Skin epidermis (tissue), 12 donors: ENCODE measurements at regions not wholly inside any gene's neighbourhood (a gene's known extent, or its start where the extent isn't known, plus 50 kb on each side); places are given as distances from the start of the nearest gene placed in this dataset.
"Not testable (repeated sequence)": the region's sequence is repeated elsewhere in the genome, so short reads cannot be mapped to it uniquely, and the experiment has no call there.

Experiments
- H3K27ac ChIP-seq, 21 experiments: fragments of 200-600 bp; sonication (generic) in 11 of 21; one replicate each; pipeline ENCODE4 v1.5.0; 2020; ENCODE audit warnings: mild to moderate bottlenecking in 3 of 21, inconsistent platforms in 2 of 21, moderate library complexity in 2 of 21
- H3K4me3 ChIP-seq, 7 experiments: fragments of 200-600 bp; sonication (generic) in 2 of 7; one replicate each; pipeline ENCODE4 v1.5.0; 2020; ENCODE audit warnings: inconsistent platforms in 2 of 7, mild to moderate bottlenecking in 2 of 7, moderate library complexity in 1 of 7

DNA sequence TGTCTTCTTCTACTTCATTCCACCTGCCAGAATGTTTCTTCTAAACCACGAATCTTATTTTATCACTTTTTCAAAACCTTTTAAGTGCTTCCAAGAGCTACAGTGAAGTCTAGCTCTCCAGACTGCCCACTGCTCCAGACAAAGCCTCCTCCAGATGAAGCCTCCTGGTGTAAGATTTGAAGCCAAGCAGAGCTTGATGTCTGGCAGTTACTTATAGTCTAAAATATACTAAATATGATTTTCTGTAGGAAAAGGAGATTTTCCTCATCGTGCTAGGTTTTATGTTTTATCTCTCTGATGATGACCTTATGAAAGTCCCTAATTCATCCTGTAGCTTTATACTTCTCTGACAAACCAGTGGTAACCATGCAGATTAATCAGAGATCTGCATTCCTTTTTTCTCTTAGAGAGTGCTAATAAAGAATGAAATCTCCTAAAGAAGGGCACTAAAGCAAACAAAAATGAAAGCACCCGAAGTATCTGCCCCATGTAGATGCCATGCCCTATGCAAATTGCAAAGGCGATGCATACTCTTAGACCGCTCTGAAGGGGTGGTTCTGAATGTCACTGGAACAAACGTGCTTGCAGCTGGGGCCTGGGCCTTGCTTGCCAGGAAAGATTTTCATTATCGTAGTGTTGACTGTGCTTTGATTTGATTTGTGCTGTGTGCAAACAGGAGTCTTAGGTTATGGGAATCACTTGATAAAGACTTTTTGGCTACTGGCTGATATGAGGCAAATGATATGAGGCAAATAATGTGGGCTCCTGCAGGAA, 314.2 kb downstream of the PID1 start:
- Histone ChIP-seq H3K4me3 (no peak overlapping the region), H3K27ac (no peak overlapping the region)

DNA sequence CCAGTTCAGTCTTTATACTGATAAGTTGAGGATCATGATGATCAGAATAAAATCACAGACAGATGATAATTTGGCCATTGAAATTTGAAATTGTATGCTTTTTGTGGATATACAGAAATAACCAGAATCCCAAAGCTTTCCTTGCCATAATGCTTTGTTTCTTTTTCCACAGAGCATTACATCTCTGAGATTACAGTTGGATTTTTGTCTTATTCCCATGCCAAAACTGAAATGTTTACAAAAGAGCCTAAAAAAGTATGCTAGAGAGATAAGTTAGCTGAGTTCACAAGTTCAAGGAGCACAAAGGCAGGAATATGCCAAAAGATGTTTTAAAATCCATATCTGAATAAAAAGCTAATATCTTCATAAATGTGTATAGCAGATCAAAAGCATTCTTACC, 321.3 kb downstream of the PID1 start:
- H3K27ac ChIP-seq = no peak overlapping the region
- no peak overlapping the region for H3K4me3 ChIP-seq

DNA sequence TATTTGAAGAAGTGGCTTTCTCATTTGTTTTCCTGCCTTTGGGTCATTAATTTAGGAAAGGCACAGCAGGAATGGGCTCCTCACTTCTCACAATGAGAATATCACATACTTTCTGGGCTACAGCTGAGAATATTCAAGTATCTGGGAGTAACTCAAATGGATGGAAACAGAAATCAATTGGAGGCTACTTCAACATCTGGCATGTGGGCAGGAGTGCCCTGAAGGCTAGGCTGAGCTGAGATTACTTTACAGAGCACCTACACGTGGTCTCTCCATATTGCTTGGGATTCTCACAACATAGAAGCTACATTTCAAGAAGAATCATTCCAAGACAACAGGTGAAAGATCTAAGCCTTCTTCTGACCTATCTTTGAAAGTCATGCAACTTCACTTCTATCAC, 325.4 kb downstream of the PID1 start:
- Histone ChIP-seq H3K27ac (no peak overlapping the region), H3K4me3 (no peak overlapping the region)

DNA sequence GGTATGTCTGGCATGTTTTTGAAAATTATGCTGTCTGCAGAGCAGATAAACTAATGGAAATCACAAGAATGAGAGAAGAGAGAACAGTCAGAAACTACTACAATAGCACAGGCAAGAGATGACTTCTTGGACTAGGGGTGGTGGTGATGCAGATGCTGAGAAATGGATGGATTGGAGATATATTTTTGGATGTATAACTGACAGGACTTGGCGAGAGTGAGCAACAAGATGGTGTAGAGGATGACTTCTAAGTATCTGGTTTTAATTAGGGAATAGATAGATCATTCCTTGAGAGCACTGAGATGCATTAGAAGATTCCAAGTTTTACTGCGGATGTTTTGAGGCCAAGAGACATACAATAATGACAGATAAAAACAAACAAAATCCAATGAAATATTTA, 328.2 kb downstream of the PID1 start:
- H3K4me3 ChIP-seq = no peak overlapping the region
- no peak overlapping the region for H3K27ac ChIP-seq

DNA sequence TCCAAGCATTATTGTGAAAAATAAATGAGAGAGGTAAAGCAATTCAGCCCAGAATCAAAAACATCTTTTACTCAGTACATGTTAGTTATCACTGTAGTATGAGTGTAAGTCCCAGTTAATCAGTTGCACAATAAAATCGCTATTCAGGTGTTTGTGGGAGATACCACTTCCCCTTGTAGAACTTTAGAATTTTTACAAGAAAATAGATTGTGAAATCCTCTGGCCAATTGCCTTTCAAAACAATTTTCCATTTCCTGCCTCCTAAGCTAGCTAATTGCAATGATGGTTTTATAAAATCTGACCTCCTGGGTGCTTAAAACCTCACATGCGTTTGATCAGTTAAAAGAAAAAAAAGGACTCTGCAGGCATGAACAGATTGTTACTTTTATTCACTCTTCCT, 332.5 kb downstream of the PID1 start:
- no peak overlapping the region for H3K4me3 ChIP-seq

DNA sequence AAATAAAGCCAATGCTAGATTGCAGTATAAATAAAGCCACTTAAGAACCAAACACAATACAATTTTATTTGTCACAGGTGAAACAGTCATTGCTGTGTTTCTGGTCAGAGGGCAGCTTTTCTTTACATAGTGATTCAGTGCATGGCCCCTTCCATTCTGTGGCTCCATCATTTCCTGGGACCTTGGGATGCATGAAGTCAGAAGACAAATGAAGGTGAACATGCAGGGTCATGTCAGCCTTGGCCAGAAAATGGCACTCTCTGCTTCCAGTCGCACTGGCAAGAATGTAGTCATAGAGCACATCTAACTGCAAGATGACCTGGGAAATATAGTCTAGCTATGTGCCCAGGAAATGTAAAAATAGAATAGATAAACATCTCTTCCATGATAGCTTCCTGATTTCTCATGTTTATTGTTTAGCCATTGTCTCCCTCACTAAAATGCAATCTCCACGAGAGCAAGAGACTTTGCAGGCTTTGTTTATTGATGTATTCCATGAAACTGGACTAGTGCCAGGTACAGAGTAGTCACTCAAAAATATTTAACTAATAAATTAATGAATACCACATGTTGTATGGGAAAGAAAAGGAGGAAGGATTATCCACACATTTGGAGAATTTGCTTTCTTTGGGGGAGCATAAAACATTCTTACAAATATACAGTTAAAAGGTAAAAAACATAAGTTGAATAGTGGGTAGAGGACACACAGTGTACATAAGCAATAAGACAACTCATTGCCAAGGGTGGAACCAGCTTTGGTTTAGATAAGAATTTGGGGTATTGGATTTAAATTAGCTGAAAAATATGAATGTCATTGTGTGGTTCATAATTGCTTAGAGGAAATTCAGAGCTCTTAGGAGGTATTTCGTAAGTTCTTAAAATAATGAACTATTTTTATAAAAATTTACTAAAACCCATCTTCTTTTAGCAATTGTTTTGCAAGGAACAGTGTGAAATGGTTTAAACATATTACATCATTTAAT, 343.8 kb downstream of the PID1 start:
- Histone ChIP-seq H3K27ac (no peak overlapping the region), H3K4me3 (no peak overlapping the region)

More for the DNA sequence above, 332.5 kb downstream of the PID1 start:
- H3K27ac ChIP-seq = no peak overlapping the region

DNA sequence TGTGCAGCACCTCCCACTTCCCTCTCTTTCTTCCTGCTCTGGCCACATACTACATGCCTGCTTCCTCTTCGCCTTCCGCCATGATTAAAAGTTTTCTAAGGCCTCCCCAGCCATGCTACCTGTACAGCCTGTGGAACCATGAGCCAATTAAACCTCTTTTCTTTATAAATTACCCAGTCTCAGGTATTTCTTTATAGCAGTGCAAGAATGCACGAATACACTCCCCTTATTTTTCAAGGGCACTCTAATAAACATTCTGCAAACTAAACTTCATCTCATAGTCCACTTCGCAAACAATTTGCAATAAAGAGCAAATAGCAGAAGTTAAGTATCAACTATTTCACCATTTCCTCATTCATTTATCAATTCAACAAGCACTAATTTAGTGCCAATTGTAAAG, 351.3 kb downstream of the PID1 start:
- Histone ChIP-seq H3K27ac (no peak overlapping the region), H3K4me3 (no peak overlapping the region)

DNA sequence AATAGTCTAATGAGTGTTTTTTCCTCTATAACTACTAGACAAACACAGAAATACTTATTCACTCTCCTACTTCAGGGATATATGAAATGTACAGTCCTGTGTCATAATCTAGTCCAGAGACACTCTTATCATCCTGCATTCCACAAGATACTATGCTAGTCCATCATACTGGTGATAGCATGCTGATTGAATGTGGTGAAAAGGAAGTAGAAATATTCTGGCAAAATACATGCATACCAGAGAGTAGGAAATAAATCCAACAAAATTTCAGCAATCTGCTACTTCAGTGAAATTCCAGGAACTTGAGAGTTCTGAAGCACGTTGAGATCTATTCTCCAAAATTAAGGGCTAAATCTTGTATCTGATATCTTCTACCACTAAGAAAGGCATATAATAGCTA, 353.9 kb downstream of the PID1 start:
- Histone ChIP-seq H3K27ac (no peak overlapping the region), H3K4me3 (no peak overlapping the region)

DNA sequence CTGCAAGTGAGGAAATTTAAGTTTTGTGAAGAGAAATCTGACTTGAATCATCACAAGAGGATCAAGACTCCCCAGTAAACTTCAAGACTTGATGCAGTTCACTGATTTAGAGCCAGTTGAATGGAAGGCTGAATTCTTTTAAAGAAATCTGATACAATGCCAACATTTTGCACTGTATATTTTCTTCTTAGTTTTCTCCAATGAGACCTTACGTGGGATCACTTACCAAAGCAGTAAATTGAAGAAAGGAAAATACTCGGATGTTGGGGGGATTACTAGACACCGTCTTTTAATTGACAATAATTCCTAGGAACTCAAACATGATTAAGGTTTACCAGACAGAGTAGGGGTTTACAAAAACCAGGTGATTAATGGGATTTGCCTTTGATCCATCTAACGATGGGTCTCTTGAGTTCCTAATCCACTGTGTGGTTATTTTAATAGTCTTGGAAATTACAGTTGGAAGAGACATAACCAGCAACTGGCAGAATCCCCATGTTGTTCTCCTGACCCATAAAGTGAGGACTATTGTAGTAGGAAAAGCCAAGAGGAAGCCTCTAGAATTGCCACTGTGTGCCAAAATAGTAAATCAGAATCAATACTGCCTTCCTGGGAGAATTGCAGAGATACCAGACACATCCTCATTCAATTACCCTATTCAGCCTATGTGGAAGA, 354.5 kb downstream of the PID1 start:
- Histone ChIP-seq H3K27ac (no peak overlapping the region), H3K4me3 (no peak overlapping the region)

DNA sequence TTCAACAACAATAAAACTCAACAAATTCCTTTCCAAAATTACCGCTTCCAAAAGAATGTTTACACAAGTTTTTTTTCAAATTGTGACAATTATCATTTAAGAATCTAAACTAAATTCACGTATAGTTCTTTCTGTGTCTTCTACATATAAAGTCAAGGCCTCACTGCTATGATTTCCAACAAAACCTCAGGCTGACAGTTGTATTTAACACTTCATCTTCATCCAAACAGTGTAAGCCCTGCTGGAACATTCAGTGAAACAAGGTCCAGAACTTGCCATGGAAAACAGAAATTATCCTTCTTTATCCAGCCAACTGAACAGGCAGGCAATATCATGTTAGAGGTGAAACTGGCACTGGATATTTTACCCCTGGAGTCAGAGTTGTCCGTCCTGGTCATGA, 357.9 kb downstream of the PID1 start:
- Histone ChIP-seq H3K4me3 (no peak overlapping the region), H3K27ac (no peak overlapping the region)

DNA sequence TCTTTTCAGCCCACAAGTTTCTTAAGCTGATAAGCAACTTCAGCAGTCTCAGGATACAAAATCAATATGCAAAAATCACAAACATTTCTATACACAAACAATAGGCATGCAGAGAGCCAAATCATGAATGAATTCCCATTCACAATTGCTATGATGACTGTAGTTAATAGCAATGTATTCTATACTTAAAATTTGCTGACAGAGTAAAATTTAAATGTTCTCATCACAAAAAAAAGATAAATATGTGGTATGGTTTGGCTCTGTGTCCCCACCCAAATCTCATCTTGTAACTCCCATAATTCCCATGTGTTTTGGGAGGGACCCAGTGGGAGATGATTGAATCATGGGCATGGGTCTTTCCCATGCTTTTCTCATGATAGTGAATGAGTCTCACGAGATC, 360.2 kb downstream of the PID1 start:
- not testable (repeated sequence) for H3K27ac ChIP-seq, H3K4me3 ChIP-seq

DNA sequence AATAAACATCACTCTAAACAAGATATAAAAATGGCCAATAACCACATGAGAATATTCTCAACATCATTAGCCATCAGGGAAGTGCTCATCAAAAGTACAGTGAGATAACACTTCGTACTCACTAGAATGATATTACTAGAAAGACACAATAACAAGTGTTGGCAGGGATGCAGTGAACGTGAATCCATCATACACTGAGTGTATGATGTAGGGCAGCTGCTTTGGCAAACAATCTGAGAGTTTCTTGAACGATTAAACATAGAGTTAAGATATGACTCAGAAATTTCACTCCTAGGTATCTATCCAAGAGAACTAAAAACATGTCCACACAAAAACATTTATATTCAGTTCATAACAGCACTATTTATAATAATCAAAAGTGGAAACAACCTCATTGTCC, 368.9 kb downstream of the PID1 start:
- Histone ChIP-seq H3K4me3 (no peak overlapping the region), H3K27ac (no peak overlapping the region)

DNA sequence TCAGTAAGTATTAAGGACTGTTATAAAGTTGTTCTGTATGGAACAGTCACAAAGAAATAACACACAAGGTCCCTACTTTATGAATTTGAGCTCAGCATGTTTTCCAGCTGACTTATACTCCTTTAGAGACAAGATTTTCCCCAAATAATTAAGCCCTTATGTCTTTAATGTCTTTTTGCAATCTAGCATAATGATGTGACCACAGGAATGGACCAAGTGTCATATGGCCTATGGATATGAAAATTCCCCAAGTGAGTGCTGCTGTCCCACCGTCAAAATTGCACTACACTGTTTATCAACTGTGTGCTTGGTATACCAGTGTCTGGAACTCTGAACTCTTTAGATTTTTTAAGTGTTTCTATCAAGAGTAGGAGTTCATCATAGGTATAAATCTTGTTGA, 369.6 kb downstream of the PID1 start:
- Histone ChIP-seq H3K4me3 (no peak overlapping the region), H3K27ac (no peak overlapping the region)

DNA sequence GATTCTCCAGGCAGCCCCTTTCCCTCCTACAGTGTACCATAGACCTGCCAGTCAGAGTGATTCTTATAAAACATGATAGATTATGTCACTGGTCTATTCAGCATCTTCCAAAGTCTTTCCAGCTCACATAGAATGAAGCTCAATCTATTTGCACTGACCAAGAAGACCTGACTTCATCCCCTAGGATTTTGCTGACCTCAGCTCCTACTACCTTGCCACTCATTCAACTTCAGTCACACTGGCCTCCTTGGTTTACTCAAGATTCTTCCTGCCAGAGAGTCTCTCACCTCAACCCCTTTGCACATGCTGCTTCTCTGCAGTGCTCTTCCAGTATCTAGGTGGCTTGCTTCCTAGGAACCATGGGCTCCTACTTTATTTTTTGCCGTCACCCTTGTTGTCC, 392.9 kb downstream of the PID1 start:
- no peak overlapping the region for H3K4me3 ChIP-seq
- H3K27ac ChIP-seq = no peak overlapping the region

DNA sequence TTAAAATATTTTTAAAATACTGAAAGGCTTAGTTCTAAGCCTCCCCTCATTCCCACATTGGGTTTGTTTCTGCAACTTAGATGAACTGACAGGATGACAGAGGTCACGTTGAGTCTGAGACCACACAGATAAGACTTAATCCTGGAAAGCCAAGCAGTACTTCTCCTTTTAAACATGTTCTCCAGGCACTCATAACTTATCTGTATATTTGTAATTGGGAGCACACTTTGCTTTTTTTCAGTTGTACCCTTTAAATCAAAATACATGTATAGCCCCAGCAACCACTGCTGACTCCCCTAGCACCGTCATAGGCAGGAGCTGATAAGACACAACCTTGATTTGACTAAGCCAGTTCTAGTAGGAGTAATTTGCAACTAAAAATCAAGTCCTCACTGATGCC, 394.8 kb downstream of the PID1 start:
- Histone ChIP-seq H3K4me3 (no peak overlapping the region), H3K27ac (no peak overlapping the region)

DNA sequence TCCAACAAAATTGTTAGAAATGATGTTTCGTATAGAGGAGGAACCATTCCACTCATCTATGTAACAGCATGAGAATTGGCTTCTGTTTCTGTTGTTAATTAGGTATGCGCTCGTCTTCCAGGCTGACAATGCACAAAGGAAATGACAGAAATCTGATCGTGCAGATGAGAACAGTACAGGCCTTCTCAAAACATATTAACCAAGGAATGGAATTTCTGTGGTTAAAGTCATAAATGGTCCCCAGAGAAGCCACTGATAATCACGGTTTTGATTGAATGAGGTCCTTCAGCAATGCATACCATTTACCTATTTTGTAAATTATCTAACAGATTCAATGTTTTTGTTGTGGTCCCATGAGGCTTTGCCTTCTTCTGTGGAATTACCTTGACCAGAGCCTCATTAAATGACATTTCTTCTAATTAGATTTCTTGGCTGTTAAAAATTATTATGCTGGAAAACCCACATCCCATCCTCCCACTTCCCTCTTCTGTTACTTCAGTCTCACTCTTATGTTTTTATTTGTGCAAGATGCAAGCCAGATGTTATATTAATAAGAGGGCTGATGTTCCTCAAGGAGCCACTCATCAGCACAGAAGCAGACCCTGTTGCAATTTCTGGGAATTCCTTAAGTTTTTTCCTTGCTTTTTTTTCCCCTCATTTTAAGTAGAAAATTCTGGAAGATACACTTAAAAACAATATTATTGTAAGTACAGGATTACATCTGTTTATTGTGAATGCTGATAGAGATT, 395.8 kb downstream of the PID1 start:
- Histone ChIP-seq H3K4me3 (no peak overlapping the region), H3K27ac (no peak overlapping the region)

DNA sequence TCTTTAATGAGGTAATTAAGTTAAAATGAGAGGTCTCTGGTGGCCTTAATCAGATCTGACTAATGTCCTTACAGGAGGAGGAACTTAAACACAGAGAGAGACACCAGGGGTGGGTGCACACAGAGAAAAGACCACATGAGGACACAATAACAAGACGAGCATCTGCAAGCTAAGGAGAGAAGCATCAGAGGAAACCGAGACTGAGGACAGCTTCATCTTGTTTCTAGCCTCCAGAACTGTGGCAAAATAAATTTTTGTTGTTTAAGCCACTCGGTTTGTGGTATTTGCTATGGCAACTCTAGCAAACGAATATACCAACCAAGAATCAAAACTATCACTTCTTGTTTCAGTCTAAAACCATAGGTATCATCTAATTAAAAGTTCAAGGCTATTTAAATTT, 400.1 kb downstream of the PID1 start:
- Histone ChIP-seq H3K27ac (no peak overlapping the region), H3K4me3 (no peak overlapping the region)

DNA sequence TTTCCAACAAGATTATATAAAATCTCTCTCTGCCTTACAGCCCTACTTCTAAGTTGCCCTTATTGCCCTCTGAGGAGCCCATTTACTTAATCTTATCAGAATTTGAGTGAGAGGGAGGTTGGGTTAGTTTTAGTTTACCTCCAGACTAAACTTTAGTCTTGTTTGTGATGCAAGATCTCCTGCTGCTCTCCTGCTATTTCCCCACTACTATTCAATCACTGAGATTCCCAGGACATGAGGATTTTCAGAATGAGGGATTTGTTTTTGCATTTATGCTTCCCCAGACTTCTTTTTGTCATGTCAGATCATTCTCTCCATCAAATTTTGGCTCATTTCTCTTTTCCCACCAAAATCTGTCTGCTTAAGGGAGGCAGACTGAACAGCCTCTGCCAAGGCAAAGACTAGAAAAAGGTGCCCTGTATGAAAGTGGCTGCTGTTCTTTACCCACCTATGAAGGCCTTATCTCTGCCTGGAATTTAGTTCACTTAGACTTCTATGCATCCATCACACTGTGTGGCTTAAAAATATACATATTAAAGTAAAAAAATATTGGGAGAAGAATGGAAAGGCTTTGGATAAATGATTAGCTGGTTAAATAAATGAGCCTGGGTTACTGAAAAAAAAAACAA, 401.3 kb downstream of the PID1 start:
- Histone ChIP-seq H3K27ac (no peak overlapping the region), H3K4me3 (no peak overlapping the region)

DNA sequence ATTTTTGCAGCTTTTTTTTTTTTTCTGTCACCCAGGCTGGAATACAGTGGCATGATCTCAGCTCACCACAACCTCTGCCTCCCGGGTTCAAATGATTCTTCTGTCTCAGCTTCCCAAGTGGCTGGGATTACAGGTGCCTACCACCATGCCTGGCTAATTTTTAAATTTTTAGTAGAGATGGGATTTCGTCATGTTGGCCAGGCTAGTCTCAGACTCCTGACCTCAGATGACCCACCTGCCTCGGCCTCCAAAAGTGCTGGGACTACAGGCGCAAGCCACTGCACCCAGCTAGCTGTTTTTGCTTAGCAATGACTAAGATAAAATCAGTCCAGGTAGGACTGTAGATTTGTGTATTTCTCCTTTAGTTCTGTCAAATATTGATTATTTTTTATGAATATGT, 403.7 kb downstream of the PID1 start:
- no peak overlapping the region for H3K27ac ChIP-seq
- no peak overlapping the region for H3K4me3 ChIP-seq
